Gastrocnemius medialis (tissue), 4 donors: ENCODE measurements at regions not wholly inside any gene's neighbourhood (a gene's known extent, or its start where the extent isn't known, plus 50 kb on each side); places are given as distances from the start of the nearest gene placed in this dataset.
A peak's percentile ranks its signal among the peaks of the same experiment; 100 is the strongest.

Experiments
- ATAC-seq, 2 donors: fragments of 150-250 bp; one replicate each; pipeline ENCODE4 v1.9.1; 2016
- DNase-seq, 2 donors: peaks; one replicate each; pipeline ENCODE4 v3.0.0-alpha.2; 2019
- H3K27ac ChIP-seq, 4 donors: fragments of 200-600 bp; sonication (generic); 1 replicate in 1 of 4; 2 replicates in 3 of 4; pipeline ENCODE4 v1.5.1; 2016 to 2018; ENCODE audit warnings: mild to moderate bottlenecking in 2 of 4, moderate library complexity in 1 of 4
- H3K27me3 ChIP-seq, 3 donors: fragments of 200-600 bp; sonication (generic) in 2 of 3; 1 replicate in 1 of 3; 2 replicates in 2 of 3; pipeline versions ENCODE4 v1.5.1 to v1.6.0; 2016 to 2019; ENCODE audit warnings: mild to moderate bottlenecking in 1 of 3, moderate library complexity in 1 of 3
- H3K36me3 ChIP-seq, 2 donors: fragments of 200-600 bp; sonication (generic) in 1 of 2; one replicate each; pipeline ENCODE4 v1.5.1; 2017 to 2018
- H3K4me1 ChIP-seq, 2 donors: fragments of 200-600 bp; sonication (generic) in 1 of 2; one replicate each; pipeline ENCODE4 v1.5.1; 2016 to 2017; ENCODE audit warnings: mild to moderate bottlenecking in 2 of 2
- H3K4me3 ChIP-seq, 4 donors: fragments of 200-600 bp; sonication (generic) in 3 of 4; 1 replicate in 1 of 4; 2 replicates in 3 of 4; pipeline ENCODE4 v1.5.1; 2016 to 2019; ENCODE audit warnings: mild to moderate bottlenecking in 2 of 4
- H3K9me3 ChIP-seq, 3 donors: fragments of 200-600 bp; sonication (generic) in 2 of 3; 1 replicate in 1 of 3; 2 replicates in 2 of 3; pipeline ENCODE4 v1.5.1; 2016 to 2019
- CTCF ChIP-seq, 5 experiments: fragments of 450-650 bp in 3 of 5; fragments of 200-600 bp in 2 of 5; sonication (generic) in 2 of 5; IDR thresholded peaks in 4 of 5; conservative IDR thresholded peaks in 1 of 5; 1 replicate in 4 of 5; 2 replicates in 1 of 5; pipeline ENCODE4 v1.5.1; 2016 to 2019; ENCODE audit warnings: antibody characterized with exemption in 5 of 5, mild to moderate bottlenecking in 3 of 5, moderate library complexity in 3 of 5
- POLR2A ChIP-seq, 2 donors: fragments of 450-650 bp; IDR thresholded peaks; one replicate each; pipeline ENCODE4 v1.6.1; 2017; ENCODE audit warnings: antibody characterized with exemption in 2 of 2, mild to moderate bottlenecking in 2 of 2, moderate library complexity in 2 of 2
- in situ Hi-C, 4 donors: fragments of 200-750 bp; cut with MboI; loops; one replicate each; pipeline versions ENCODE4 v1.15.0 to v1.8.0; 2017; ENCODE audit warnings: low sequenced_read_pairs in 4 of 4
- intact Hi-C: fragments of 100-400 bp; cut with DNase I; formaldehyde crosslinking; loops from one replicate; pipeline ENCODE4 v1.15.1; 2023; ENCODE audit warnings: low total_unique reads

GRCh38 chr17:33981711-33982601 is 273.1 kb upstream of the CCL2 start:
- no peak for TF ChIP-seq CTCF (IDR thresholded peaks at IDR 0.05 in 4 of 5, conservative IDR thresholded peaks at IDR 0.05 in 1 of 5)
- TF ChIP-seq POLR2A (IDR thresholded peaks at IDR 0.05), result no peak
- Histone ChIP-seq H3K27ac (peak overlapping the region in 2 of 4 donors; percentile 27 to 76), H3K36me3 (no peaks in the 10 kb centered on the region), H3K4me1 (peaks cover 0 to 41% of the 10 kb centered on the region in 2 donors), H3K9me3 (no peaks in the 10 kb centered on the region), H3K4me3 (no peak overlapping the region), H3K27me3 (no peaks in the 10 kb centered on the region)
- intact Hi-C loops (no loop called here), in situ Hi-C loops (no loop called here)
- no peak for ATAC-seq
- no peak for DNase-seq

GRCh38 chr17:33982909-33983308 is 272.2 kb upstream of the CCL2 start:
- Histone ChIP-seq H3K4me1 (peaks cover 0 to 40% of the 10 kb centered on the region in 2 donors), H3K27me3 (no peaks in the 10 kb centered on the region), H3K27ac (peak overlapping the region in 2 of 4 donors; percentile 11 to 76), H3K4me3 (no peak overlapping the region), H3K36me3 (no peaks in the 10 kb centered on the region), H3K9me3 (no peaks in the 10 kb centered on the region)
- intact Hi-C loops, result no loop called here
- no peak for DNase-seq
- ATAC-seq, result no peak
- TF ChIP-seq POLR2A (IDR thresholded peaks at IDR 0.05) (no peak), CTCF (IDR thresholded peaks at IDR 0.05 in 4 of 5, conservative IDR thresholded peaks at IDR 0.05 in 1 of 5) (no peak)
- in situ Hi-C loops, result no loop called here

GRCh38 chr17:33983824-33984574 is 271.1 kb upstream of the CCL2 start:
- DNase-seq (no peak), ATAC-seq (peak in 1 of 2 donors; percentile 62)
- peak overlapping the region in 2 of 4 donors; percentile 11 to 76 for H3K27ac ChIP-seq
- in situ Hi-C loops (no loop called here), intact Hi-C loops (no loop called here)
- H3K36me3 ChIP-seq, result no peaks in the 10 kb centered on the region
- H3K27me3 ChIP-seq, result no peaks in the 10 kb centered on the region
- H3K9me3 ChIP-seq, result no peaks in the 10 kb centered on the region
- TF ChIP-seq POLR2A (IDR thresholded peaks at IDR 0.05) (no peak), CTCF (IDR thresholded peaks at IDR 0.05 in 4 of 5, conservative IDR thresholded peaks at IDR 0.05 in 1 of 5) (no peak)
- H3K4me1 ChIP-seq, result peaks cover 0 to 35% of the 10 kb centered on the region in 2 donors
- H3K4me3 ChIP-seq, result peak overlapping the region in 1 of 4 donors; percentile 6

GRCh38 chr17:33986088-33986487 is 269.0 kb upstream of the CCL2 start:
- Histone ChIP-seq H3K27me3 (no peaks in the 10 kb centered on the region), H3K4me3 (no peak overlapping the region), H3K9me3 (no peaks in the 10 kb centered on the region), H3K36me3 (no peaks in the 10 kb centered on the region), H3K27ac (peak overlapping the region in 1 of 4 donors; percentile 76), H3K4me1 (peaks cover 0 to 39% of the 10 kb centered on the region in 2 donors)
- TF ChIP-seq POLR2A (IDR thresholded peaks at IDR 0.05) (no peak), CTCF (IDR thresholded peaks at IDR 0.05 in 4 of 5, conservative IDR thresholded peaks at IDR 0.05 in 1 of 5) (no peak)
- in situ Hi-C loops (no loop called here), intact Hi-C loops (no loop called here)
- no peak for ATAC-seq
- no peak for DNase-seq
